CD4-positive, alpha-beta memory T cell (primary cell): ENCODE measurements at regions not wholly inside any gene's neighbourhood (a gene's known extent, or its start where the extent isn't known, plus 50 kb on each side); places are given as distances from the start of the nearest gene placed in this dataset.
"Not testable (repeated sequence)": the region's sequence is repeated elsewhere in the genome, so short reads cannot be mapped to it uniquely, and the experiment has no call there.

Experiments used
- CTCF ChIA-PET: fragments of 350-600 bp; sonication (Branson Sonifier 250); formaldehyde crosslinking; loops from one replicate; lab custom pipeline; 2021; ENCODE audit warnings: inconsistent platforms; ENCODE audit not compliant: partially characterized antibody; lab: Charles Lee
- POLR2A ChIA-PET: fragments of 350-600 bp; sonication (Branson Sonifier 250); formaldehyde crosslinking; loops from one replicate; lab custom pipeline; 2021; ENCODE audit not compliant: partially characterized antibody; lab: Charles Lee
- DNase-seq, 5 donors: peaks; one replicate each; pipeline versions ENCODE4 v3.0.0 to v3.0.0-alpha.2; 2020 to 2022; ENCODE audit warnings: mixed read lengths in 1 of 5
- H3K27ac ChIP-seq: one replicate; pipeline ENCODE4 v1.7.0; 2013; ENCODE audit warnings: low read depth, low read length
- H3K27me3 ChIP-seq: 2 replicates; pipeline ENCODE4 v1.7.0; 2013; ENCODE audit warnings: mild to moderate bottlenecking, low read length, moderate library complexity; ENCODE audit not compliant: insufficient read depth
- H3K36me3 ChIP-seq: 2 replicates; pipeline ENCODE4 v1.7.0; 2013; ENCODE audit warnings: mild to moderate bottlenecking, low read length, moderate library complexity; ENCODE audit not compliant: insufficient read depth
- H3K4me1 ChIP-seq: 2 replicates; pipeline ENCODE4 v1.7.0; 2013; ENCODE audit warnings: mild to moderate bottlenecking, low read length, moderate library complexity; ENCODE audit not compliant: insufficient read depth
- H3K4me3 ChIP-seq, 2 donors: one replicate each; pipeline ENCODE4 v1.7.0; 2013; ENCODE audit warnings: low read length in 2 of 2, mild to moderate bottlenecking in 1 of 2
- H3K9me3 ChIP-seq, 2 donors: one replicate each; pipeline ENCODE4 v1.7.0; 2013; ENCODE audit warnings: low read length in 2 of 2, control low read depth in 1 of 2; ENCODE audit not compliant: control insufficient read depth in 1 of 2
- H3K27ac Mint-ChIP-seq, 7 donors: one replicate each; pipeline ENCODE4 v1.8.0; 2020 to 2021; ENCODE audit warnings: mixed read lengths in 7 of 7, mild to moderate bottlenecking in 6 of 7, inconsistent platforms in 3 of 7, moderate library complexity in 3 of 7
- H3K27me3 Mint-ChIP-seq, 2 donors: one replicate each; pipeline ENCODE4 v1.8.0; 2020 to 2021; ENCODE audit warnings: mixed read lengths in 2 of 2
- H3K36me3 Mint-ChIP-seq, 2 donors: one replicate each; pipeline ENCODE4 v1.8.0; 2020 to 2021; ENCODE audit warnings: mixed read lengths in 2 of 2, inconsistent platforms in 1 of 2, mild to moderate bottlenecking in 1 of 2
- H3K4me1 Mint-ChIP-seq, 4 donors: one replicate each; pipeline ENCODE4 v1.8.0; 2020 to 2021; ENCODE audit warnings: mixed read lengths in 4 of 4, mild to moderate bottlenecking in 1 of 4
- H3K4me3 Mint-ChIP-seq, 8 donors: one replicate each; pipeline ENCODE4 v1.8.0; 2020 to 2021; ENCODE audit warnings: mixed read lengths in 8 of 8, mild to moderate bottlenecking in 7 of 8, moderate library complexity in 6 of 8, inconsistent platforms in 3 of 8
- H3K9me3 Mint-ChIP-seq, 8 donors: one replicate each; pipeline ENCODE4 v1.8.0; 2020 to 2021; ENCODE audit warnings: mixed read lengths in 8 of 8, mild to moderate bottlenecking in 5 of 8, inconsistent platforms in 3 of 8, moderate library complexity in 1 of 8
- intact Hi-C: fragments of 100-400 bp; cut with micrococcal nuclease; formaldehyde crosslinking; loops from one replicate; pipeline ENCODE4 v1.15.1; 2023

GRCh38 chrX:7485061-7485460 lies 337.1 kb upstream of the PUDP start:
- H3K9me3 ChIP-seq = no peaks in the 10 kb centered on the region
- H3K27ac ChIP-seq = no peak overlapping the region
- Mint-ChIP-seq H3K4me1 (no peaks in the 10 kb centered on the region), H3K9me3 (peaks cover 0 to 14% (median 3%) of the 10 kb centered on the region in 8 donors), H3K36me3 (no peaks in the 10 kb centered on the region), H3K4me3 (no peak overlapping the region), H3K27me3 (no peaks in the 10 kb centered on the region), H3K27ac (no peak overlapping the region)
- intact Hi-C loops = no loop called here
- CTCF ChIA-PET = no interaction called here
- no peaks in the 10 kb centered on the region for H3K36me3 ChIP-seq
- H3K27me3 ChIP-seq = no peaks in the 10 kb centered on the region
- H3K4me1 ChIP-seq = no peaks in the 10 kb centered on the region
- POLR2A ChIA-PET = no interaction called here
- no peak for DNase-seq
- no peak overlapping the region for H3K4me3 ChIP-seq

GRCh38 chrX:7480721-7481120 lies 332.8 kb upstream of the PUDP start:
- H3K4me3 Mint-ChIP-seq = no peak overlapping the region
- ChIA-PET POLR2A (no interaction called here), CTCF (no interaction called here)
- no peaks in the 10 kb centered on the region for H3K4me1 ChIP-seq
- H3K36me3 ChIP-seq = no peaks in the 10 kb centered on the region
- H3K36me3 Mint-ChIP-seq = no peaks in the 10 kb centered on the region
- H3K27me3 Mint-ChIP-seq = no peaks in the 10 kb centered on the region
- no peaks in the 10 kb centered on the region for H3K4me1 Mint-ChIP-seq
- intact Hi-C loops = no loop called here
- no peak for DNase-seq
- H3K9me3 ChIP-seq = no peaks in the 10 kb centered on the region
- no peak overlapping the region for H3K4me3 ChIP-seq
- H3K9me3 Mint-ChIP-seq = peaks cover 0 to 24% (median 11%) of the 10 kb centered on the region in 8 donors
- no peaks in the 10 kb centered on the region for H3K27me3 ChIP-seq
- no peak overlapping the region for H3K27ac ChIP-seq
- no peak overlapping the region for H3K27ac Mint-ChIP-seq

GRCh38 chrX:7462110-7462509 lies 314.2 kb upstream of the PUDP start:
- H3K27me3 Mint-ChIP-seq = no peaks in the 10 kb centered on the region
- H3K27ac Mint-ChIP-seq = no peak overlapping the region
- intact Hi-C loops = no loop called here

GRCh38 chrX:7461051-7461450 lies 313.1 kb upstream of the PUDP start:
- POLR2A ChIA-PET, H3K4me1 Mint-ChIP-seq, H3K9me3 ChIP-seq, H3K36me3 Mint-ChIP-seq, H3K4me3 ChIP-seq, H3K4me3 Mint-ChIP-seq, CTCF ChIA-PET, H3K27me3 ChIP-seq, H3K36me3 ChIP-seq, DNase-seq, H3K27ac Mint-ChIP-seq, intact Hi-C loops, H3K27ac ChIP-seq, H3K4me1 ChIP-seq, H3K27me3 Mint-ChIP-seq: not testable (repeated sequence)
- H3K9me3 Mint-ChIP-seq = peaks cover 0 to 20% (median 9%) of the 10 kb centered on the region in 8 donors

More at GRCh38 chrX:7462110-7462509, 314.2 kb upstream of the PUDP start:
- Mint-ChIP-seq H3K4me3 (no peak overlapping the region), H3K9me3 (peaks cover 0 to 24% (median 12%) of the 10 kb centered on the region in 8 donors), H3K4me1 (no peaks in the 10 kb centered on the region), H3K36me3 (no peaks in the 10 kb centered on the region)
- Histone ChIP-seq H3K27me3 (no peaks in the 10 kb centered on the region), H3K9me3 (no peaks in the 10 kb centered on the region), H3K4me3 (no peak overlapping the region), H3K27ac (no peak overlapping the region), H3K36me3 (no peaks in the 10 kb centered on the region), H3K4me1 (no peaks in the 10 kb centered on the region)
- ChIA-PET CTCF (no interaction called here), POLR2A (no interaction called here)
- no peak for DNase-seq

- Histone ChIP-seq H3K4me3 (no peak overlapping the region), H3K27me3 (no peaks in the 10 kb centered on the region), H3K36me3 (no peaks in the 10 kb centered on the region), H3K9me3 (no peaks in the 10 kb centered on the region), H3K4me1 (no peaks in the 10 kb centered on the region), H3K27ac (no peak overlapping the region)
- POLR2A ChIA-PET = no interaction called here
- intact Hi-C loops = no loop called here
- peaks cover 0 to 23% (median 5%) of the 10 kb centered on the region in 8 donors for H3K9me3 Mint-ChIP-seq
- DNase-seq = no peak
- H3K4me3 Mint-ChIP-seq = no peak overlapping the region
- no peaks in the 10 kb centered on the region for H3K36me3 Mint-ChIP-seq
- H3K27ac Mint-ChIP-seq = no peak overlapping the region
- no peaks in the 10 kb centered on the region for H3K4me1 Mint-ChIP-seq
- CTCF ChIA-PET = no interaction called here
- H3K27me3 Mint-ChIP-seq = no peaks in the 10 kb centered on the region
These were observed 300.0 kb upstream of the PUDP start for GRCh38 chrX:7447801-7448499.

- Mint-ChIP-seq H3K27ac (no peak overlapping the region), H3K4me3 (no peak overlapping the region), H3K4me1 (no peaks in the 10 kb centered on the region), H3K36me3 (no peaks in the 10 kb centered on the region), H3K27me3 (no peaks in the 10 kb centered on the region), H3K9me3 (peaks cover 0 to 27% (median 6%) of the 10 kb centered on the region in 8 donors)
- CTCF ChIA-PET = no interaction called here
- H3K4me1 ChIP-seq = no peaks in the 10 kb centered on the region
- H3K27ac ChIP-seq = no peak overlapping the region
- intact Hi-C loops = no loop called here
- no peaks in the 10 kb centered on the region for H3K9me3 ChIP-seq
- no peaks in the 10 kb centered on the region for H3K36me3 ChIP-seq
- no peak for DNase-seq
- H3K4me3 ChIP-seq = no peak overlapping the region
- POLR2A ChIA-PET = no interaction called here
- H3K27me3 ChIP-seq = no peaks in the 10 kb centered on the region
These were observed 298.9 kb upstream of the PUDP start for GRCh38 chrX:7446815-7447214.

GRCh38 chrX:7444967-7445366 lies 297.0 kb upstream of the PUDP start:
- H3K9me3 ChIP-seq = no peaks in the 10 kb centered on the region
- intact Hi-C loops = no loop called here
- no peaks in the 10 kb centered on the region for H3K27me3 ChIP-seq
- no peak overlapping the region for H3K4me3 ChIP-seq
- H3K9me3 Mint-ChIP-seq = peaks cover 0 to 25% (median 8%) of the 10 kb centered on the region in 8 donors
- H3K36me3 ChIP-seq = no peaks in the 10 kb centered on the region
- no peak overlapping the region for H3K27ac ChIP-seq
- no peaks in the 10 kb centered on the region for H3K36me3 Mint-ChIP-seq
- no peak for DNase-seq
- ChIA-PET CTCF (no interaction called here), POLR2A (no interaction called here)
- H3K4me3 Mint-ChIP-seq = no peak overlapping the region
- no peaks in the 10 kb centered on the region for H3K4me1 ChIP-seq
- H3K27me3 Mint-ChIP-seq = no peaks in the 10 kb centered on the region
- H3K27ac Mint-ChIP-seq = no peak overlapping the region
- no peaks in the 10 kb centered on the region for H3K4me1 Mint-ChIP-seq
